HepG2 (cell line): ENCODE measurements at regions not wholly inside any gene's neighbourhood (a gene's known extent, or its start where the extent isn't known, plus 50 kb on each side); places are given as distances from the start of the nearest gene placed in this dataset.

ENCODE experiments used
- ATAC-seq: fragments of 200-7000 bp; cut with Tn5 transposase; 3 replicates; pipeline ENCODE4 v1.9.1; 2020; ENCODE audit warnings: mild to moderate bottlenecking, moderate library complexity
- BruUV-seq: library from RNA; stranded (reverse); fragments of 400-500 nt; replicated peaks from 2 replicates; lab custom pipeline; 2021; lab: Mats Ljungman, UMichigan
- CTCF ChIA-PET: fragments of 300-600 bp; formaldehyde crosslinking; extraction: SDS; loops from one replicate; lab custom pipeline; 2021; ENCODE audit warnings: low total read pairs, inconsistent platforms, low intra/inter-chr PET ratio; lab: Yijun Ruan, JAX
- POLR2A ChIA-PET: fragments of 350-600 bp; sonication (Branson Sonifier 250); formaldehyde crosslinking; loops from one replicate; lab custom pipeline; 2020; ENCODE audit warnings: antibody characterized with exemption, inconsistent platforms; lab: Yijun Ruan, JAX
- DNase-seq: peaks from one replicate; pipeline ENCODE4 v3.0.0-alpha.2; 2015; ENCODE audit warnings: low spot score
- FAIRE-seq: peaks from 3 replicates; lab custom pipeline; 2011; peaks lifted over from hg19 to GRCh38; lab: Jason Lieb, UNC
- H2AFZ ChIP-seq: one replicate; pipeline ENCODE4 v1.6.1; 2011; ENCODE audit warnings: low read length, inconsistent platforms
- H3K27ac ChIP-seq: fragments of 300-600 bp; 3 replicates; pipeline ENCODE4 v1.8.0; 2011; ENCODE audit warnings: mixed run types, mild to moderate bottlenecking, mixed read lengths, low read length, inconsistent platforms; ENCODE audit not compliant: insufficient read depth; ENCODE audit errors: extremely low read length
- H3K27me3 ChIP-seq, 2 experiments: fragments of 200-600 bp in 1 of 2; 2 replicates in 1 of 2; 3 replicates in 1 of 2; pipeline versions ENCODE4 v1.6.0 to v1.8.0; 2011; ENCODE audit warnings: low read length in 2 of 2, mild to moderate bottlenecking in 2 of 2, moderate library complexity in 2 of 2, inconsistent platforms in 1 of 2; ENCODE audit not compliant: insufficient read depth in 2 of 2, control insufficient read depth in 1 of 2
- H3K36me3 ChIP-seq, 2 experiments: fragments of 200-600 bp in 1 of 2; replicated peaks in 1 of 2; 2 replicates in 1 of 2; 3 replicates in 1 of 2; pipeline versions ENCODE4 v1.5.1 to v1.8.0; 2011; ENCODE audit warnings: low read length in 2 of 2, inconsistent platforms in 1 of 2; ENCODE audit not compliant: insufficient read depth in 2 of 2, control insufficient read depth in 1 of 2
- H3K4me1 ChIP-seq: 2 replicates; pipeline ENCODE4 v1.5.1; 2012; ENCODE audit warnings: low read length, inconsistent platforms; ENCODE audit not compliant: insufficient read depth
- H3K4me2 ChIP-seq: 2 replicates; pipeline ENCODE4 v1.6.0; 2011; ENCODE audit warnings: low read depth, low read length, inconsistent platforms
- H3K4me3 ChIP-seq, 3 experiments: fragments of 200-600 bp in 1 of 3; sonication (generic), shearing (Covaris generic) in 1 of 3; replicated peaks in 1 of 3; 2 replicates each; pipeline ENCODE4 v1.5.1; 2011 to 2016; ENCODE audit warnings: low read length in 3 of 3, inconsistent platforms in 2 of 3, low read depth in 2 of 3, mild to moderate bottlenecking in 2 of 3, control low read depth in 1 of 3, mixed read lengths in 1 of 3; ENCODE audit not compliant: insufficient read depth in 1 of 3
- H3K79me2 ChIP-seq: one replicate; pipeline ENCODE4 v1.6.1; 2011; ENCODE audit warnings: low read length, inconsistent platforms; ENCODE audit not compliant: insufficient read depth
- H3K9ac ChIP-seq: 2 replicates; pipeline ENCODE4 v1.6.0; 2011; ENCODE audit warnings: mild to moderate bottlenecking, low read depth, low read length, inconsistent platforms; ENCODE audit not compliant: insufficient read depth
- H3K9me3 ChIP-seq: 2 replicates; pipeline ENCODE4 v1.5.1; 2012; ENCODE audit warnings: mild to moderate bottlenecking, low read length
- H4K20me1 ChIP-seq: 2 replicates; pipeline ENCODE4 v1.6.0; 2011; ENCODE audit warnings: inconsistent platforms, mild to moderate bottlenecking, low read length, moderate library complexity; ENCODE audit not compliant: insufficient read depth
- CEBPG ChIP-seq: IDR thresholded peaks from 2 replicates; pipeline ENCODE4 v1.6.1; 2016
- FOXP4 ChIP-seq: sonication (generic); formaldehyde crosslinking; IDR thresholded peaks from 2 replicates; pipeline ENCODE4 v1.4.0; 2020; ENCODE audit warnings: missing genetic modification reagents
- HNF4A ChIP-seq: sonication (generic); formaldehyde crosslinking; IDR thresholded peaks from 2 replicates; pipeline ENCODE4 v1.4.0; 2020; ENCODE audit warnings: missing genetic modification reagents
- IKZF1 ChIP-seq: fragments of 450-650 bp; IDR thresholded peaks from 2 replicates; pipeline ENCODE4 v1.7.1; 2016
- IRF9 ChIP-seq: sonication (generic); formaldehyde crosslinking; IDR thresholded peaks from 2 replicates; pipeline ENCODE4 v1.8.0; 2022; ENCODE audit warnings: missing genetic modification reagents, mild to moderate bottlenecking, borderline replicate concordance
- JUN ChIP-seq: sonication (generic); formaldehyde crosslinking; IDR thresholded peaks from 2 replicates; pipeline ENCODE4 v1.4.0; 2020; ENCODE audit warnings: mild to moderate bottlenecking, missing genetic modification reagents
- MTA3 ChIP-seq: sonication (generic); formaldehyde crosslinking; IDR thresholded peaks from 2 replicates; pipeline ENCODE4 v1.4.0; 2020; ENCODE audit warnings: missing genetic modification reagents
- SMARCC2 ChIP-seq: fragments of 450-650 bp; IDR thresholded peaks from 2 replicates; pipeline ENCODE4 v1.6.1; 2017; ENCODE audit warnings: antibody characterized with exemption, mild to moderate bottlenecking
- SP140L ChIP-seq: sonication (generic); formaldehyde crosslinking; IDR thresholded peaks from 2 replicates; pipeline ENCODE4 v1.4.0; 2020; ENCODE audit warnings: missing genetic modification reagents, borderline replicate concordance
- ZBTB38 ChIP-seq: sonication (generic); formaldehyde crosslinking; IDR thresholded peaks from 2 replicates; pipeline ENCODE4 v1.5.1; 2020; ENCODE audit warnings: mild to moderate bottlenecking, missing genetic modification reagents
- ZC3H13 ChIP-seq: sonication (generic); formaldehyde crosslinking; IDR thresholded peaks from 2 replicates; pipeline ENCODE4 v1.8.1; 2023; ENCODE audit warnings: mild to moderate bottlenecking, missing genetic modification reagents, moderate library complexity
- ZNF17 ChIP-seq: sonication (generic); formaldehyde crosslinking; IDR thresholded peaks from 2 replicates; pipeline ENCODE4 v1.5.0; 2020; ENCODE audit warnings: mild to moderate bottlenecking, missing genetic modification reagents
- ZNF18 ChIP-seq: sonication (generic); formaldehyde crosslinking; IDR thresholded peaks from 2 replicates; pipeline ENCODE4 v1.8.0; 2022; ENCODE audit warnings: mild to moderate bottlenecking, missing genetic modification reagents; ENCODE audit not compliant: insufficient replicate concordance
- ZSCAN25 ChIP-seq: sonication (generic); formaldehyde crosslinking; IDR thresholded peaks from 2 replicates; pipeline ENCODE4 v1.8.0; 2022; ENCODE audit warnings: mild to moderate bottlenecking, missing genetic modification reagents
- WGBS: methylation state at CpG from one replicate; pipeline ENCODE4 v1.1.6; 2017; ENCODE audit warnings: low lambda C conversion rate; 5-methylcytosine and 5-hydroxymethylcytosine counted together
- in situ Hi-C: cut with HindIII; loops from 2 replicates; pipeline ENCODE4 v1.10.0; 2017; ENCODE audit warnings: low pct_unique_long_range_greater_than_20kb; ENCODE audit not compliant: extremely low pct_ligation_motif_present
- intact Hi-C: fragments of 100-400 bp; cut with micrococcal nuclease; formaldehyde crosslinking; loops from one replicate; pipeline ENCODE4 v1.10.0; 2022; ENCODE audit not compliant: unreplicated experiment

GRCh38 chr10:93150289-93150688, 76.6 kb downstream of the CYP26A1 start:
- no peak overlapping the region for H3K27ac ChIP-seq
- no peak overlapping the region for H3K4me3 ChIP-seq
- ATAC-seq: no peak
- peaks cover 0 to 1% of the 10 kb centered on the region in 2 experiments; a peak in 1 of 5 replicates for H3K27me3 ChIP-seq
- H2AFZ ChIP-seq: no peak overlapping the region
- in situ Hi-C loops: no loop called here
- H3K4me2 ChIP-seq: no peak overlapping the region
- no peaks in the 10 kb centered on the region for H3K79me2 ChIP-seq
- POLR2A ChIA-PET: no interaction called here
- H3K4me1 ChIP-seq: no peaks in the 10 kb centered on the region
- WGBS: 6% methylated on average over 1 of the region's 1 CpG
- no peaks in the 10 kb centered on the region for H3K36me3 ChIP-seq
- CTCF ChIA-PET: no interaction called here
- DNase-seq: no peak
- no peak overlapping the region for H3K9ac ChIP-seq
- no peaks in the 10 kb centered on the region for H4K20me1 ChIP-seq
- intact Hi-C loops: no loop called here
- no peaks in the 10 kb centered on the region for H3K9me3 ChIP-seq
- FAIRE-seq: no peak
- no TSS peak for BruUV-seq
- no peak for TF ChIP-seq FOXP4 (CRISPR knock-in tag)
- no peak for TF ChIP-seq CEBPG (CRISPR knock-in tag)
- no peak for TF ChIP-seq ZNF17 (CRISPR knock-in tag)

GRCh38 chr10:93150990-93151547, 77.4 kb downstream of the CYP26A1 start:
- WGBS: 38% methylated on average over 6 of the region's 8 CpGs
- FAIRE-seq: no peak
- no peak for TF ChIP-seq HNF4A (CRISPR knock-in tag)
- TF ChIP-seq MTA3 (CRISPR knock-in tag): no peak
- TF ChIP-seq JUN (CRISPR knock-in tag): no peak
- TF ChIP-seq IRF9 (CRISPR knock-in tag): no peak
- no peak for TF ChIP-seq ZC3H13 (CRISPR knock-in tag)
- TF ChIP-seq ZNF18 (CRISPR knock-in tag): no peak
- TF ChIP-seq ZBTB38 (CRISPR knock-in tag): no peak
- TF ChIP-seq SP140L: no peak
- TF ChIP-seq ZSCAN25 (CRISPR knock-in tag): no peak
- TF ChIP-seq SMARCC2: no peak
- TF ChIP-seq IKZF1: no peak

More at GRCh38 chr10:93150990-93151547, 77.4 kb downstream of the CYP26A1 start:
- H3K9ac ChIP-seq: no peak overlapping the region
- ATAC-seq: no peak
- no peak overlapping the region for H3K27ac ChIP-seq
- H3K4me2 ChIP-seq: no peak overlapping the region
- ChIA-PET POLR2A (no interaction called here), CTCF (no interaction called here)
- no TSS peak for BruUV-seq
- no peaks in the 10 kb centered on the region for H3K9me3 ChIP-seq
- in situ Hi-C loops: no loop called here
- no peaks in the 10 kb centered on the region for H3K36me3 ChIP-seq
- peaks cover 0 to 1% of the 10 kb centered on the region in 2 experiments; a peak in 1 of 5 replicates for H3K27me3 ChIP-seq
- H3K4me3 ChIP-seq: no peak overlapping the region
- H4K20me1 ChIP-seq: no peaks in the 10 kb centered on the region
- no peaks in the 10 kb centered on the region for H3K79me2 ChIP-seq
- no peak overlapping the region for H2AFZ ChIP-seq
- DNase-seq: no peak
- intact Hi-C loops: no loop called here
- no peaks in the 10 kb centered on the region for H3K4me1 ChIP-seq
